ENCODE measurements at regions not wholly inside any gene's neighbourhood (a gene's known extent, or its start where the extent isn't known, plus 50 kb on each side); places are given as distances from the start of the nearest gene placed in this dataset.

DNA sequence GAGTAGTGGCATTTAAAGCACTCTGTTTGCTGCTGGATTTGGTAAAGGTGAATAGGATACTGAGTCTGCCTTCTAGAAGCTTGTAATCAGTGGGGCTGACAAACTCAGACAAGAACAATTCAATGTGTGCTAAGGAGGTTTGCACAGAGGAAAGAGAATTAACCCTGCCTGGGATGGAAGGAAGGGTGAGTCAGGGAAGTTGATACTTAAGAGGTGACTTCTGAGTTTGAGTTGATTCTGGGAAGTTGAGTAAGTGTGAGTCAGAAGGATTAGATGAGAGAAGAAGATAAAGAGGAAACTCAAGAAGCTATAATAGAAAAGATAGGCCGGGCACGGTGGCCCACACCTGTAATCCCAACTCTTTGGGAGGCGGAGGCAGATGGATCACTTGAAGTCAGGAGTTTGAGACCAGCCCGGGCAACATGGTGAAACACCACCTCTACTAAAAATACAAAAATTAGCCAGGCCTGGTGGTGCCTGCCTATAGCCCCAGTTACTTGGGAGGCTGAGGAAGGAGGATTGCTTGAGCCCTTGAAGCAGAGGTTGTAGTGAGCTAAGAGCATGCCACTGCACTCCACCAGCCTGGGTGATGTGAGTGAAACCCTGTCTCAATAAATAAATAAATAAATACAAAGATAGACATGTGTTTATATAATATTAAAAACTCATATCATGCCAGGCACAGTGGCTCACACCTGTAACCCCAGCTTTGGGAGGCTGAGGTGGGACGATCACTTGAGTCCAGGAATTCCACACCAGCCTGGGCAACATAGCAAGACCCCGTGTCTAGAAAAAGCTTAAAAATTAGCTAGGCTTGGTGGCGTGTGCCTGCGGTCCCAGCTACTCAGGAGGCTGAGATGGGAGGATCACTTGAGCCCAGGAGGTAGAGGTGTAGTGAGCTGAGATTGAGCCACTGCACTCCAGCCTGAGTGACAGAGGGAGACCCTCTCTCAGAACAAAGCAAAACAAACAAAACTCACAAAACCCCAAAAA, 126.8 kb upstream of the CPM start:
- Histone ChIP-seq H3K36me3 (no peaks in the 10 kb centered on the region), H3K4me1 (replicated peaks) (peaks cover 3% of the 10 kb centered on the region), H3K27me3 (replicated peaks; ENCODE audit: insufficient read depth) (no peaks in the 10 kb centered on the region), H3K27ac (no peak overlapping the region), H3K4me3 (no peak overlapping the region), H3K9me3 (no peaks in the 10 kb centered on the region)
- WGBS, result 88% methylated on average over 8 of the region's 8 CpGs
- intact Hi-C loops (cut with DNase I), result loop anchor here (10.0 kb wide), 1 partner anchor 95 kb away; no protein-coding TSS in a partner anchor
- no peak for DNase-seq (ENCODE audit: low spot score)
- TF ChIP-seq POLR2A (IDR thresholded peaks at IDR 0.05) (no peak), POLR2AphosphoS5 (IDR thresholded peaks at IDR 0.05) (no peak)
- TF ChIP-seq, protein P1, sequence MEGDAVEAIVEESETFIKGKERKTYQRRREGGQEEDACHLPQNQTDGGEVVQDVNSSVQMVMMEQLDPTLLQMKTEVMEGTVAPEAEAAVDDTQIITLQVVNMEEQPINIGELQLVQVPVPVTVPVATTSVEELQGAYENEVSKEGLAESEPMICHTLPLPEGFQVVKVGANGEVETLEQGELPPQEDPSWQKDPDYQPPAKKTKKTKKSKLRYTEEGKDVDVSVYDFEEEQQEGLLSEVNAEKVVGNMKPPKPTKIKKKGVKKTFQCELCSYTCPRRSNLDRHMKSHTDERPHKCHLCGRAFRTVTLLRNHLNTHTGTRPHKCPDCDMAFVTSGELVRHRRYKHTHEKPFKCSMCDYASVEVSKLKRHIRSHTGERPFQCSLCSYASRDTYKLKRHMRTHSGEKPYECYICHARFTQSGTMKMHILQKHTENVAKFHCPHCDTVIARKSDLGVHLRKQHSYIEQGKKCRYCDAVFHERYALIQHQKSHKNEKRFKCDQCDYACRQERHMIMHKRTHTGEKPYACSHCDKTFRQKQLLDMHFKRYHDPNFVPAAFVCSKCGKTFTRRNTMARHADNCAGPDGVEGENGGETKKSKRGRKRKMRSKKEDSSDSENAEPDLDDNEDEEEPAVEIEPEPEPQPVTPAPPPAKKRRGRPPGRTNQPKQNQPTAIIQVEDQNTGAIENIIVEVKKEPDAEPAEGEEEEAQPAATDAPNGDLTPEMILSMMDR (IDR thresholded peaks at IDR 0.05), result no peak

DNA sequence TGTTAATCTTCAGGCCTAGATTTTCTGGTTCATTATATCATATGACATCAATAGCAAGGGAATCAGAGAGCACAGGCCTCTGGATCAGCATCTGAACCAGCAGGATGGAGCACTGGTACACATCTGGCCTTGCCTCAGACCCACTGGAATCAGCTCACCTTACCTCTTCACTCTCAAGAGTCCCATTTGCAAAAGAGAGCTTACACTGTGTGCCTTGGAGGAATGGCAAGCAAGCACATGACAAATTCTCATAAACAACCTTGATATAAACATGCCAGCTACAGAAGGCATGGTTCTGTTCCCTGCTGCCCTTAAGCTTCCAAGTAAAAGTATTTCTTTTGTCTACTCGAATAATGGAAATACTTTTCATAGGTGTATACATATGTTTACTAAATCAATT, 128.6 kb upstream of the CPM start:
- H3K4me3 ChIP-seq, result no peak overlapping the region
- H3K27ac ChIP-seq, result no peak overlapping the region
- TF ChIP-seq POLR2AphosphoS5 (IDR thresholded peaks at IDR 0.05) (peak; percentile 62), POLR2A (IDR thresholded peaks at IDR 0.05) (no peak)
- no peaks in the 10 kb centered on the region for H3K36me3 ChIP-seq
- 43% methylated on average over 1 of the region's 1 CpG for WGBS
- H3K9me3 ChIP-seq, result no peaks in the 10 kb centered on the region
- intact Hi-C loops (cut with DNase I), result loop anchor here (10.0 kb wide), 1 partner anchor 93 kb away; no protein-coding TSS in a partner anchor
- peaks cover 3% of the 10 kb centered on the region for H3K4me1 ChIP-seq (replicated peaks)
- no peaks in the 10 kb centered on the region for H3K27me3 ChIP-seq (replicated peaks; ENCODE audit: insufficient read depth)
- no peak for DNase-seq (ENCODE audit: low spot score)

DNA sequence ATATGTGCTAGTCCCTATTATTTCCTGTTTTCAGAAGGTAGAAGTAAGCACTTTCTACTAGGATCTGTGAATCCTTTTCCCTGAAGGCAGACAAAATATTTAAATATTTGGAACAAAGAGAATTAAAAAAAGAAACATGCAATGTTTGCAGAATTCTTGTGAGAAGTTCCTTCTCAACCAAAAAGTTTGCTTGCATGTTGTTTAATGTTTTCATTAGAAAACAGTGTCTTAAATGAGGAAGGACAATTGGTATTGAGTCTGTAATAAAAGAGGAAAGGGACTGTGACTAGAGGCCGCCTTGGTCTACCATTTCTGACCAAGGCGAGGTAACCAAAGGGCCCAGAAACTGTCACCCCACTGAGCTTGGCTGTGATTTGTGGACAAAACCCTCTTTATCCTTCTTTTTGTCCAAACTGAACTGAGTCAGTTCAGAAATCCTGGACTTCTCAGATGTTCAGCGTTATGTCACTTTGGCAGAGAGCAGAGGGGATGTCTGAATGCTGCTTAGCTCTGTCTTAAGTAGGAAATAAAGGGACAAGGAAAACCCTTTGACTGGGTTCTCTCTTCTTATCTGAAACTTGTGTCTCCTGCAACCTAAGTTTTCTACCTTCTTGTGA, 129.8 kb upstream of the CPM start:
- H3K36me3 ChIP-seq, result no peaks in the 10 kb centered on the region
- TF ChIP-seq POLR2AphosphoS5 (IDR thresholded peaks at IDR 0.05) (no peak), POLR2A (IDR thresholded peaks at IDR 0.05) (no peak)
- TF ChIP-seq, protein P1 (IDR thresholded peaks at IDR 0.05), result no peak
- H3K27me3 ChIP-seq (replicated peaks; ENCODE audit: insufficient read depth), result no peaks in the 10 kb centered on the region
- H3K4me1 ChIP-seq (replicated peaks), result peaks cover 3% of the 10 kb centered on the region
- H3K27ac ChIP-seq, result no peak overlapping the region
- no peaks in the 10 kb centered on the region for H3K9me3 ChIP-seq
- intact Hi-C loops (cut with DNase I), result loop anchor here (10.0 kb wide), 1 partner anchor 92 kb away; no protein-coding TSS in a partner anchor
- 82% methylated on average over 3 of the region's 3 CpGs for WGBS
- no peak overlapping the region for H3K4me3 ChIP-seq
- DNase-seq (ENCODE audit: low spot score), result no peak

DNA sequence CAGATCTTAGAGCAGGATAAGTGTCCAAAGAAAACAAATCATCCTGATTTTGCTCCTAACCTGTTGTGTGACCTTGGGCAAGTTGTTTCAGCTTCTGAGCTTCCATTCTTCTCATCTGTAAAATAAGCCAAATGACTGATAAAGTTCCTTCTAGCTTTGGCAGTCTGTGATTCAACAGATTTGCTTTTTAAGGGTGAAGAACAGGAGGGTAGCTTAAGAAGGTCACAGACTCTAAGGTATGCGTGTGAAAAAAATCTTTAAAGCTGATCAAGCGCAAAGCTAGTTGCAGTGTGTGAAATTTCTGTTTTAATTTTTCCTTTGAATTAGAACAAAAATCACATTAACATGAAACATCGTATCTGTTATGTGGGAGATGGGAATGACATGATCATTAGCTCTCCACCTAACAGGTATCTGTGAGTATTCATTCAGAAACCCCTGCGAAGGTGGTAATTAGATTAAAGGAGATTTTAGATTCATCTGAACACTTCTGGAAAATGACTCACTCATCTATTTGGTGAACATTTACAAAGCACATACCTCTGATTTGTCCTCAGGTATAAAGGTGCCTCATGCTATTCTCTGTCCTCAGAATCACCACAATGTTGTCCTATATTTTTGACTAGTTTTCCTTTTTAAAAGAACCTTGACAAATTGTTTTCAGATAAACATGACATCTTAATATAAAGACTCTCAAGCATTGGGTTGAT, 131.9 kb upstream of the CPM start:
- no peak for DNase-seq (ENCODE audit: low spot score)
- H3K4me3 ChIP-seq, result no peak overlapping the region
- no peaks in the 10 kb centered on the region for H3K36me3 ChIP-seq
- 94% methylated on average over 4 of the region's 4 CpGs for WGBS
- no peaks in the 10 kb centered on the region for H3K27me3 ChIP-seq (replicated peaks; ENCODE audit: insufficient read depth)
- intact Hi-C loops (cut with DNase I), result loop anchor here (5.0 to 10.0 kb wide), 2 partner anchors 90 to 133 kb away; partner anchors contain the start of gene CPM
- no peaks in the 10 kb centered on the region for H3K9me3 ChIP-seq
- TF ChIP-seq, protein P1 (IDR thresholded peaks at IDR 0.05), result no peak
- TF ChIP-seq POLR2AphosphoS5 (IDR thresholded peaks at IDR 0.05) (no peak), POLR2A (IDR thresholded peaks at IDR 0.05) (no peak)
- peaks cover 3% of the 10 kb centered on the region for H3K4me1 ChIP-seq (replicated peaks)
- no peak overlapping the region for H3K27ac ChIP-seq

DNA sequence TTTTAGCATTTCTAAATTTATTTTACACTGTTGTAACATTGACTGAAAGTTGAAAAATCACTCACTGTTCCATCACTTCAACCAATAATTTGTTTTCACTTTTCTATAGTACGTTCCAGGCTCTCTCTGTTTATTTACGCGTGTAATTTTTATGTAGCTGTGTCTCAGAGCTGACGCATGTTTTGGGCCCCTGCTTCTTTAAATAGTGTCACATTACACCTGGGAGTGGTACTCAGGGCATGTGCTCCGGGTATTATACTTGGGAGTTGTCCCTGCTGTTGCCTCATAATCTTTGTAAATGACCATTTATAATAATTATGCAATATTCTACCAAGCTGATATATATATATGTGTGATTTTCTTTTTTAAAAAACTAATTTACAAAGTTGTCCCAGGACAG, 132.8 kb upstream of the CPM start:
- no peak for DNase-seq (ENCODE audit: low spot score)
- TF ChIP-seq, protein P1 (IDR thresholded peaks at IDR 0.05), result no peak
- TF ChIP-seq POLR2A (IDR thresholded peaks at IDR 0.05) (no peak), POLR2AphosphoS5 (IDR thresholded peaks at IDR 0.05) (no peak)
- no peak overlapping the region for H3K27ac ChIP-seq
- no peaks in the 10 kb centered on the region for H3K27me3 ChIP-seq (replicated peaks; ENCODE audit: insufficient read depth)
- H3K4me3 ChIP-seq, result no peak overlapping the region
- intact Hi-C loops (cut with DNase I), result loop anchor here (5.0 to 10.0 kb wide), 2 partner anchors 89 to 133 kb away; partner anchors contain the start of gene CPM
- H3K9me3 ChIP-seq, result no peaks in the 10 kb centered on the region
- peaks cover 3% of the 10 kb centered on the region for H3K4me1 ChIP-seq (replicated peaks)
- 70% methylated on average over 5 of the region's 5 CpGs for WGBS
- no peaks in the 10 kb centered on the region for H3K36me3 ChIP-seq
